GM18870 (cell line): ENCODE measurements at regions not wholly inside any gene's neighbourhood (a gene's known extent, or its start where the extent isn't known, plus 50 kb on each side); places are given as distances from the start of the nearest gene placed in this dataset.

Source experiments
- ATAC-seq: cut with Tn5 transposase; IDR thresholded peaks from one replicate; pipeline ENCODE4 v1.9.1; 2021; ENCODE audit warnings: moderate library complexity; ENCODE audit not compliant: unreplicated experiment

GRCh38 chr1:114232691-114233090 is 79.0 kb upstream of the SYT6 start:
- no peak for ATAC-seq

- ATAC-seq = no peak
Measured at GRCh38 chr1:114231301-114231700, 77.6 kb upstream of the SYT6 start.

DNA sequence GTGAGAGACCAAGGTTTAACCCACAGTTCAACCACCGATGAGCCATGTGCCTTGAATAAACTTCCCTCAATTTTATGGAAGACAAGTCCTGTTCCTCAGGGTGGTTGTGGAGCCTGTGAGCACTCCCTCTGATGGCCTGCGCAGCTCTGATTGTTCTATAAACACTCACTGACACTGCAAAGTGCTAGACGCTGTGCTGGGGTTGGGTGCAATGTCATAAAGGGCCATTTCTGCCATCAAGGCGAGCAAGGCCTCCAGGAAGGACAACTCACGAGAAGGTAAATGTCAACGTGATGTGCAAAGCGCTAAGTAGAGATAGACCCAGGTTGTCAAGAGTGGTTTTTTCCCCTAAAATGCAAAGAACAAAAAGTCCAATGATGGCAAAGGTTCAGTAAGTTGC is 75.7 kb upstream of the SYT6 start:
- no peak for ATAC-seq

- no peak for ATAC-seq
Measured at GRCh38 chr1:114227059-114227458, 73.4 kb upstream of the SYT6 start.

DNA sequence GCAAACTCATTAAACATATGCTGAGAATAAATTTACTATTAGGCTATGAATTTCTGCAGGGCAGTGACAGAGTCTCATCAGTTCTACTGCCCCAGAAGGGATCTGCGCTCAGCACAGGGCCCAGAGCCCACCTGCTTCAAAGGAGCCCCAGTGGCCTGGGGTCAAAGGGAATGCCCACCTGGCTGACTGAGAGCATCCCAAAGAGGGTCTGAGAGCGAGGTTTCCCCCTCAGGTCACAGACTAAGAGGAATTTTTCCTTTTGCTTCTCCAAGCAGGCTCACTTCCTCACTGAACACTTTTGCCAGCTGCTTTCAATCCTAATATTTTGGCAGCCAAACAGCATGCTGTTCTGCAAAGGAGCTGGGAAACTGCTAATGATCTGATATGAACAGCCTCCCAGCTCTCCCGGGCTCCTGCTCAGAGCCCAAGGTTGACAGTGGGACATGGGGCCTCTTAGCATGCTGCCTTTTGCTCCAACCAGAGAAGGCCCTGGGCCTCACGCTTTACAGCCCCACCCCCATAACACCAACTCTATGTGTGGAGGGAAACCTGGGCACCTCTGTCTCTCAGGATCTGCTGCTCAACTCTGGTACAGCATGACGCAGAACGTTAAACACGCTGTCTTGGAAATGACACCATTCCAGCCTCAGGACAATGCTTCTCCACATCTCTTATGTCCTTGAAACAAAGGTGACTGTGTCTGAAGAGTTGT is 70.7 kb upstream of the SYT6 start:
- ATAC-seq = no peak

- no peak for ATAC-seq
Measured at GRCh38 chr1:114222920-114223319, 69.3 kb upstream of the SYT6 start.

- no peak for ATAC-seq
Measured at GRCh38 chr1:114219172-114219868, 65.7 kb upstream of the SYT6 start.

- ATAC-seq = no peak
Measured at GRCh38 chr1:114218361-114219171, 64.9 kb upstream of the SYT6 start.

- ATAC-seq = no peak
Measured at GRCh38 chr1:114216431-114217173, 62.9 kb upstream of the SYT6 start.

- ATAC-seq = no peak
Measured at GRCh38 chr1:114215436-114215835, 61.8 kb upstream of the SYT6 start.

- no peak for ATAC-seq
Measured at GRCh38 chr1:114214016-114214415, 60.3 kb upstream of the SYT6 start.

- ATAC-seq = no peak
Measured at GRCh38 chr1:114209971-114210370, 56.3 kb upstream of the SYT6 start.

DNA sequence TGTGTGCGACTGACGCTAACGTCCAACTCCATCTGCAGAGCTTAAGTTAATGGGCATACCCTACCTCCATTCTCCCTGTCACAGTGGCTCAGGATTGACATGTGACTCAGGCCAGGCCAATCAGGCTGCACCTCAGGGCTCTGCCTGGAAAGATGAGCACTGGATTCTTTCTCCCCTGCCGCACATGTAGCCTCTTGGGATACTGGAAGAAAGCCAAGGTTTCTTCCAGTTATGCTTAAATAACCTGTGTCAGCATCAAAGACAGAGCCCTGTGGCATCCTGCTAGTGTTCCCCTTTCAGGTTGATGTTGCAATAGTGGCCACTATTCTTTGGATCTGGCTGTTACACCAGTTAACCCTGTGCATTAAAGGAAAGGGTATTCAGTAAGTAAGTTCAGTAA is 55.0 kb upstream of the SYT6 start:
- ATAC-seq = no peak

DNA sequence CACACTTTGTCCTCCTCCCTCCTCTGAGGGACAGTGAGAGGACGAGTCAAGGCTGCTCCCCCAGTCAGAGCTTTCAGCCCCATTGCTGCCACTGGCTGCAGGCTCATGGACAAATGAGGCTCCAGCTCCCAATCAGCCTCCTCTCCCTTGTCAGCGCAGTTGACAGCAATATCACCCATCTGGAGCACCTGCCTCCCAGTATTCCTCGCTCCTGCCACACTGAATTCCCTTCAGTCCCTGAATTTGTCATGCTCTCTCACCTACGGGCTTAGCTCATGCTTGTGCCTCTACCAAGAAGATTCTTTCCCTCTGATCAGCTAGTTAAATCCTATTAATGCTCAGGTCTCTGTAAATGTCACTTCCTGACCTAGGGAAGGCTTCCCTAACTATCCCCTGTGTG is 54.4 kb upstream of the SYT6 start:
- no peak for ATAC-seq

DNA sequence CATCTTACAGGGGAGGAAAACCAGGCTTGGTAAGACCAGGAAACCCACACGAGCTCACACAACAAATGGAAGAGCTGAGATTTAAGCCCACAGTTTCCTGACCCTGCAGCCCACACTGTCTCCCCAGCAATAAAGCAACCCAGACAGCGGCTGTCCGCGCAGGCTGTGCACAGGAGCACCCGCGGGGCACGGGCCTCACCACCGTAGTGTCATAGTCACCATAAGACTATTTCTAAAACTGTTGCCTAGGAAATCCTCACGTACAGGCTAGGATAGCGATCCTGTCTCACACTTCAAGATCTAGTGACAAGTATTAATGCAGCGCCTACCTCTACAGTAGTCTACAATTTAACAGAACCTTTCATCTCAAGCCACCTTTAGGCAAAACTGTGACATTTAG is 54.0 kb upstream of the SYT6 start:
- no peak for ATAC-seq

DNA sequence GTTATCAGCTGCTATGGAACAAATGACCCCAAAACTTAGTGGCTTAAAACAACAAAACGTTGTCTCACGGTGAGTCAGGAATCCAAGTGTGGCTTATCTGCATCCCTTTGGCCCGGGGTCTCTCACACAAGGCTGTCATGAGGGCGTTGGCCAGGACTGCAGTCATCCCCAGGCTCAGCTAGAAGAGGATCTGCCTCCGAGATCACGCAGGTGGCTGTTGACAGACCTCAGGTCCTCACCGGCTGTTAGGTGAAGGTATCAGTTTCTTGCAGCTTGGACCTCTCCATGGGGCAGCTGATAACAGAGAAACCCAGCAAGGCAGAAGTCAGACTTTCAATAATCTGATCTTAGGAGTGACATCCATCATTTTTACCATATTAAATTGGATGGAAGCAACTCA is 52.7 kb upstream of the SYT6 start:
- ATAC-seq = no peak

DNA sequence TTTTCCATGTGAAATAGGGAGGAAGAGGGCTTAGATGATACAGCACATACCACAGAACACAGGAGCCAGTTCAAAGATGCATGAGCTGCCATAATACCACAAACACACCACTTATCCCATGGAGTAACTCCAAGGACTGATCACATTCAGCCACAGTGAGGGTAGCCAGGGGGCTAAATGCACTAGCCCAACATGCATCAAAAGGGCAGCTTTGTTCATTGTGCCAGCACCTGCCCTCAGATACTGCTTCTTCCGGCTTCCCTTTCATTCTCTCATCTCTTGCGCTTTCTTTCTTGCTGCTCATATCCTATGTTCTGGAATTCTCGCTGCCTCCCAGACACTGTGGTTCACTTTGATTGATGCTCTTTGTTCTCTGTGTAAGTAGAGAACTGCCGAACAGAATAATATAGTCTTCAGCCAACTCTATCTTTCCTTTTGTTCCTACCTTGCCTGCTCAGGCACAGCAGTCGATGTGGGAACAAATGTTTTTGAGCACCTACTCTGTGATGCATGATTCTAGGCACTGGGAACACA is 50.0 kb upstream of the SYT6 start:
- ATAC-seq = no peak
